ENCODE measurements at regions not wholly inside any gene's neighbourhood (a gene's known extent, or its start where the extent isn't known, plus 50 kb on each side); places are given as distances from the start of the nearest gene placed in this dataset.

GRCh38 chr16:82341146-82341669 lies 171.2 kb upstream of the MPHOSPH6 start:
- Histone ChIP-seq H3K18ac (ENCODE audit: low read depth, low read length) (no peak overlapping the region), H2BK120ac (ENCODE audit: low read depth, low read length) (no peak overlapping the region), H3K4me2 (ENCODE audit: low read depth, low read length) (no peak overlapping the region), H2BK15ac (ENCODE audit: low read depth, low read length) (no peak overlapping the region), H4K8ac (ENCODE audit: low read depth in 2 of 2, low read length in 2 of 2) (no peak overlapping the region), H3K4ac (ENCODE audit: low read depth, low read length) (no peak overlapping the region), H3K56ac (ENCODE audit: extremely low read depth, insufficient read depth, low read length) (no peak overlapping the region), H3K23ac (ENCODE audit: low read depth, low read length) (no peak overlapping the region), H3K36me3 (ENCODE audit: control insufficient read depth, insufficient read depth, low read length) (no peaks in the 10 kb centered on the region), H4K91ac (ENCODE audit: insufficient read depth, low read depth, low read length) (no peak overlapping the region), H4K5ac (ENCODE audit: low read depth, low read length) (no peak overlapping the region), H3K27me3 (ENCODE audit: control insufficient read depth, insufficient read depth, low read length) (no peaks in the 10 kb centered on the region), H3K4me1 (ENCODE audit: control insufficient read depth, insufficient read depth, low read length) (no peaks in the 10 kb centered on the region), H4K20me1 (ENCODE audit: insufficient read depth, low read length) (no peaks in the 10 kb centered on the region), H2BK5ac (ENCODE audit: low read depth, low read length, poor library complexity, severe bottlenecking) (no peak overlapping the region), H2BK20ac (ENCODE audit: low read depth, low read length) (no peak overlapping the region), H3K14ac (replicated peaks; ENCODE audit: low read depth, low read length) (no peak overlapping the region), H2AFZ (replicated peaks; ENCODE audit: low read length, poor library complexity) (no peak overlapping the region), H3K79me1 (ENCODE audit: low read depth in 1 of 2, low read length in 2 of 2) (no peaks in the 10 kb centered on the region), H3K9me1 (ENCODE audit: insufficient read depth, low read length) (no peaks in the 10 kb centered on the region), H3K9ac (ENCODE audit: low read depth, low read length) (no peak overlapping the region), H2AK5ac (ENCODE audit: low read depth, low read length) (no peak overlapping the region), H3K9me3 (ENCODE audit: control insufficient read depth, insufficient read depth, low read length) (no peaks in the 10 kb centered on the region), H3K4me3 (ENCODE audit: insufficient read depth, low read depth, low read length) (no peak overlapping the region), H3K27ac (ENCODE audit: insufficient read depth, low read length) (no peak overlapping the region), H2AK9ac (replicated peaks; ENCODE audit: low read depth, low read length, poor library complexity) (no peak overlapping the region)
- POLR2A ChIA-PET (ENCODE audit: unreplicated experiment), result no interaction called here
- dilution Hi-C loops (cut with HindIII; ENCODE audit: low sequenced_read_pairs, unreplicated experiment), result no loop called here
- WGBS, 2 experiments (ENCODE audit: extremely low coverage in 2 of 2, insufficient read length in 1 of 2), result 0% methylated on average over 1 of the region's 4 CpGs; no CpG with 5 or more reads in 1 of the 2 experiments
- in situ Hi-C loops (cut with MboI; ENCODE audit: low sequenced_read_pairs), result no loop called here
- ATAC-seq (ENCODE audit: low read depth), result no peak
- DNase-seq, result no peak
- BruUV-seq (replicated peaks), result no TSS peak
- TF ChIP-seq CEBPB (IDR thresholded peaks at IDR 0.05; ENCODE audit: low read depth, low read length), result no peak
- no peak for TF ChIP-seq RCOR1 (IDR thresholded peaks at IDR 0.05; ENCODE audit: insufficient replicate concordance, low read length)
- TF ChIP-seq NFE2L2 (IDR thresholded peaks at IDR 0.05; ENCODE audit: low read depth, low read length), result no peak
- no peak for TF ChIP-seq POLR2A (IDR thresholded peaks at IDR 0.05; ENCODE audit: low read depth, low read length)
- CTCF ChIA-PET, result no interaction called here
- intact Hi-C loops (cut with micrococcal nuclease), result no loop called here
